Liver (tissue), 2 donors: ENCODE measurements at regions not wholly inside any gene's neighbourhood (a gene's known extent, or its start where the extent isn't known, plus 50 kb on each side); places are given as distances from the start of the nearest gene placed in this dataset.

Experiments
- EGR1 ChIP-seq, 2 donors: IDR thresholded peaks; 2 replicates each; pipeline ENCODE4 v1.6.1; 2016 to 2018; ENCODE audit warnings: antibody characterized with exemption in 2 of 2, low read depth in 2 of 2
- GABPA ChIP-seq, 2 donors: IDR thresholded peaks in 1 of 2; conservative IDR thresholded peaks in 1 of 2; 2 replicates each; pipeline ENCODE4 v1.6.1; 2016; ENCODE audit warnings: antibody characterized with exemption in 2 of 2, mild to moderate bottlenecking in 1 of 2, moderate library complexity in 1 of 2
- HNF4A ChIP-seq, 2 donors: conservative IDR thresholded peaks; 2 replicates each; pipeline ENCODE4 v1.6.1; 2016; ENCODE audit warnings: antibody characterized with exemption in 2 of 2, mild to moderate bottlenecking in 2 of 2
- NR2F2 ChIP-seq: IDR thresholded peaks from 2 replicates; pipeline ENCODE4 v1.6.1; 2016; ENCODE audit warnings: antibody characterized with exemption
- RAD21 ChIP-seq, 2 donors: IDR thresholded peaks; 2 replicates each; pipeline ENCODE4 v1.6.1; 2016; ENCODE audit warnings: antibody characterized with exemption in 2 of 2, mild to moderate bottlenecking in 2 of 2
- TAF1 ChIP-seq: conservative IDR thresholded peaks from 2 replicates; pipeline ENCODE4 v1.6.1; 2016; ENCODE audit warnings: antibody characterized with exemption, mild to moderate bottlenecking
- YY1 ChIP-seq: IDR thresholded peaks from 2 replicates; pipeline ENCODE4 v1.6.1; 2016; ENCODE audit warnings: antibody characterized with exemption, mild to moderate bottlenecking
- donor health status: healthy.

GRCh38 chr17:36885771-36886377 is 51.4 kb upstream of the LHX1 start (continued):
- TF ChIP-seq EGR1 (IDR thresholded peaks at IDR 0.05; ENCODE audit: low read depth in 2 of 2), result no peak
- TF ChIP-seq HNF4A (conservative IDR thresholded peaks at IDR 0.05), result no peak
- no peak for TF ChIP-seq TAF1
- TF ChIP-seq GABPA (IDR thresholded peaks at IDR 0.05 in 1 of 2, conservative IDR thresholded peaks at IDR 0.05 in 1 of 2), result no peak
- no peak for TF ChIP-seq NR2F2
- TF ChIP-seq YY1, result no peak
- TF ChIP-seq RAD21 (IDR thresholded peaks at IDR 0.05), result no peak
